H4 (cell line): ENCODE measurements at regions not wholly inside any gene's neighbourhood (a gene's known extent, or its start where the extent isn't known, plus 50 kb on each side); places are given as distances from the start of the nearest gene placed in this dataset.
"Not testable (repeated sequence)": the region's sequence is repeated elsewhere in the genome, so short reads cannot be mapped to it uniquely, and the experiment has no call there.

Experiments
- DNase-seq: peaks from one replicate; pipeline ENCODE4 v3.0.0-alpha.2; 2015; ENCODE audit warnings: low spot score

- DNase-seq, result not testable (repeated sequence)
These were observed 85.9 kb upstream of the GRAMD1B start for GRCh38 chr11:123344188-123344587.

- no peak for DNase-seq
These were observed 90.9 kb upstream of the GRAMD1B start for GRCh38 chr11:123338997-123339752.

GRCh38 chr11:123338266-123338800 lies 91.7 kb upstream of the GRAMD1B start:
- DNase-seq, result no peak

GRCh38 chr11:123334925-123335324 lies 95.1 kb upstream of the GRAMD1B start:
- no peak for DNase-seq

- not testable (repeated sequence) for DNase-seq
These were observed 97.5 kb upstream of the GRAMD1B start for GRCh38 chr11:123332577-123332976.

GRCh38 chr11:123330948-123331347 lies 99.1 kb upstream of the GRAMD1B start:
- no peak for DNase-seq

GRCh38 chr11:123330471-123330870 lies 99.6 kb upstream of the GRAMD1B start:
- no peak for DNase-seq

- DNase-seq, result no peak
These were observed 100.0 kb upstream of the GRAMD1B start for GRCh38 chr11:123330071-123330470.

- DNase-seq, result no peak
These were observed 101.7 kb upstream of the GRAMD1B start for GRCh38 chr11:123328281-123328867.

- DNase-seq, result no peak
These were observed 104.5 kb upstream of the GRAMD1B start for GRCh38 chr11:123325533-123325932.

- DNase-seq, result no peak
These were observed 106.5 kb upstream of the GRAMD1B start for GRCh38 chr11:123323568-123323967.

GRCh38 chr11:123321636-123322035 lies 108.4 kb upstream of the GRAMD1B start:
- no peak for DNase-seq

GRCh38 chr11:123318623-123319022 lies 111.4 kb upstream of the GRAMD1B start:
- DNase-seq, result no peak

- DNase-seq, result not testable (repeated sequence)
These were observed 111.9 kb upstream of the GRAMD1B start for GRCh38 chr11:123318132-123318531.

- DNase-seq, result peak; percentile 48
These were observed 114.1 kb upstream of the GRAMD1B start for GRCh38 chr11:123316003-123316402.

- DNase-seq, result no peak
These were observed 115.1 kb upstream of the GRAMD1B start for GRCh38 chr11:123314972-123315371.

GRCh38 chr11:123313262-123313661 lies 116.8 kb upstream of the GRAMD1B start:
- DNase-seq, result no peak

GRCh38 chr11:123308077-123308476 lies 113.0 kb upstream of the CLMP start:
- DNase-seq, result peak; percentile 41

GRCh38 chr11:123307276-123307675 lies 112.2 kb upstream of the CLMP start:
- no peak for DNase-seq

GRCh38 chr11:123306531-123306930 lies 111.5 kb upstream of the CLMP start:
- no peak for DNase-seq

GRCh38 chr11:123305601-123306375 lies 110.7 kb upstream of the CLMP start:
- no peak for DNase-seq

- no peak for DNase-seq
These were observed 109.9 kb upstream of the CLMP start for GRCh38 chr11:123304828-123305466.
